Mesenchymal stem cell (in vitro differentiated cells and primary cell): ENCODE measurements at regions not wholly inside any gene's neighbourhood (a gene's known extent, or its start where the extent isn't known, plus 50 kb on each side); places are given as distances from the start of the nearest gene placed in this dataset.
"Not testable (repeated sequence)": the region's sequence is repeated elsewhere in the genome, so short reads cannot be mapped to it uniquely, and the experiment has no call there.

Source experiments
- DNase-seq: peaks from one replicate; pipeline ENCODE4 v3.0.0-alpha.2; 2013
- H2AFZ ChIP-seq: one replicate; pipeline ENCODE4 v1.6.1; 2013; ENCODE audit warnings: low read depth, mild to moderate bottlenecking, control low read depth, inconsistent platforms, low read length, moderate library complexity
- H2AK5ac ChIP-seq: 2 replicates; pipeline ENCODE4 v1.6.1; 2013; ENCODE audit warnings: low read length, moderate library complexity, mild to moderate bottlenecking, inconsistent platforms; ENCODE audit not compliant: severe bottlenecking
- H2BK120ac ChIP-seq: one replicate; pipeline ENCODE4 v1.6.1; 2013; ENCODE audit warnings: low read depth, mild to moderate bottlenecking, inconsistent platforms, low read length, moderate library complexity
- H2BK12ac ChIP-seq, 2 experiments: one replicate each; pipeline ENCODE4 v1.6.1; 2013; ENCODE audit warnings: inconsistent platforms in 2 of 2, low read length in 2 of 2, mild to moderate bottlenecking in 2 of 2, moderate library complexity in 2 of 2, control low read depth in 1 of 2
- H2BK15ac ChIP-seq: one replicate; pipeline ENCODE4 v1.6.1; 2013; ENCODE audit warnings: mild to moderate bottlenecking, low read depth, inconsistent platforms; ENCODE audit not compliant: poor library complexity, severe bottlenecking
- H2BK5ac ChIP-seq: 2 replicates; pipeline ENCODE4 v1.6.1; 2013; ENCODE audit warnings: low read depth, mild to moderate bottlenecking, low read length, control low read depth, inconsistent platforms; ENCODE audit not compliant: poor library complexity, severe bottlenecking
- H3K14ac ChIP-seq, 2 experiments: one replicate each; pipeline ENCODE4 v1.6.1; 2013; ENCODE audit warnings: inconsistent platforms in 2 of 2, low read length in 2 of 2, control low read depth in 1 of 2, mild to moderate bottlenecking in 1 of 2, moderate library complexity in 1 of 2
- H3K18ac ChIP-seq, 2 experiments: one replicate each; pipeline ENCODE4 v1.6.1; 2013; ENCODE audit warnings: inconsistent platforms in 2 of 2, low read length in 2 of 2, control low read depth in 1 of 2, low read depth in 1 of 2, mild to moderate bottlenecking in 1 of 2
- H3K23ac ChIP-seq, 2 experiments: one replicate each; pipeline ENCODE4 v1.6.1; 2013; ENCODE audit warnings: inconsistent platforms in 2 of 2, low read length in 2 of 2, mild to moderate bottlenecking in 2 of 2, moderate library complexity in 2 of 2, control low read depth in 1 of 2
- H3K27ac ChIP-seq: 2 replicates; pipeline ENCODE4 v1.5.1; 2013; ENCODE audit warnings: mild to moderate bottlenecking, moderate library complexity, low read length, control low read depth, inconsistent platforms; ENCODE audit not compliant: poor library complexity, severe bottlenecking
- H3K27me3 ChIP-seq, 2 experiments: 2 replicates each; pipeline versions ENCODE4 v1.6.1 to v1.7.0; 2013; ENCODE audit warnings: low read length in 2 of 2, mild to moderate bottlenecking in 2 of 2, moderate library complexity in 2 of 2, control low read depth in 1 of 2, inconsistent platforms in 1 of 2; ENCODE audit not compliant: control insufficient read depth in 1 of 2, insufficient read depth in 1 of 2
- H3K36me3 ChIP-seq, 2 experiments: 2 replicates each; pipeline versions ENCODE4 v1.6.1 to v1.7.0; 2013; ENCODE audit warnings: low read length in 2 of 2, control low read depth in 1 of 2, inconsistent platforms in 1 of 2, low read depth in 1 of 2, mild to moderate bottlenecking in 1 of 2; ENCODE audit not compliant: insufficient read depth in 2 of 2, control insufficient read depth in 1 of 2
- H3K4ac ChIP-seq, 2 experiments: one replicate each; pipeline ENCODE4 v1.6.1; 2013; ENCODE audit warnings: inconsistent platforms in 2 of 2, low read length in 2 of 2, mild to moderate bottlenecking in 2 of 2, moderate library complexity in 2 of 2, control low read depth in 1 of 2, low read depth in 1 of 2
- H3K4me1 ChIP-seq: 2 replicates; pipeline ENCODE4 v1.6.1; 2013; ENCODE audit warnings: low read depth, low read length, control low read depth; ENCODE audit not compliant: control insufficient read depth, insufficient read depth
- H3K4me2 ChIP-seq: 2 replicates; pipeline ENCODE4 v1.6.1; 2013; ENCODE audit warnings: low read length, mild to moderate bottlenecking, inconsistent platforms; ENCODE audit not compliant: poor library complexity, severe bottlenecking
- H3K4me3 ChIP-seq, 2 experiments: 2 replicates each; pipeline versions ENCODE4 v1.5.1 to v1.7.0; 2013; ENCODE audit warnings: low read length in 2 of 2, mild to moderate bottlenecking in 2 of 2, control low read depth in 1 of 2, low read depth in 1 of 2; ENCODE audit not compliant: insufficient read depth in 1 of 2
- H3K79me1 ChIP-seq: replicated peaks from 2 replicates; pipeline ENCODE4 v1.6.1; 2013; ENCODE audit warnings: mild to moderate bottlenecking, control low read depth, low read length, inconsistent platforms; ENCODE audit not compliant: poor library complexity, severe bottlenecking
- H3K9ac ChIP-seq: 2 replicates; pipeline ENCODE4 v1.7.0; 2013; ENCODE audit warnings: mild to moderate bottlenecking, low read length, moderate library complexity
- H3K9me3 ChIP-seq: 2 replicates; pipeline ENCODE4 v1.7.0; 2013; ENCODE audit warnings: mild to moderate bottlenecking, low read length; ENCODE audit not compliant: control insufficient read depth
- H4K8ac ChIP-seq: one replicate; pipeline ENCODE4 v1.6.1; 2013; ENCODE audit warnings: inconsistent platforms, mild to moderate bottlenecking, low read length, moderate library complexity
- H4K91ac ChIP-seq: one replicate; pipeline ENCODE4 v1.6.1; 2013; ENCODE audit warnings: mild to moderate bottlenecking, low read length, inconsistent platforms
- WGBS: methylation state at CpG from one replicate; pipeline ENCODE4 v1.1.7; 2013; ENCODE audit warnings: mixed read lengths; 5-methylcytosine and 5-hydroxymethylcytosine counted together

DNA sequence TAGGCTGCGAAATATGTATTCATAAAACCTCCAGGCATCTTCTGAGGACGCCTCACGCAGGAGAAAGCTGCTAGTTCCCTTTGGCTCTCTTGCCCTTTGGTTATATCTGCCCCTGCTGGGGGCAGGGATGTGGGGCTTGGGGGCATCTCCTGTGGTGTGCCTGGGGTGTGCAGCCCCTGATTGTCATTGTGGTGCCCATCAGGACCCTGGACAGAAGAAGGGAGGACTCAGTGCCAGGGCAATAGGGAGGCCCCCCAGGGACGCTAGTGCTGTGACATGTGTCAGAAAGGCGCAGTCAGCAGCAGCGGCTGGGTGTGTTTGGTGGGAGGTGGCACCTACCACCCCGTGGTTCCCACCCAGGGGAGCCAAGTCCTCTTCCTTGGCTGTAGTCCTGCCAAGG lies 102.5 kb upstream of the PZP start:
- not testable (repeated sequence) for H3K4me1 ChIP-seq, H3K14ac ChIP-seq, H3K27me3 ChIP-seq, H2BK12ac ChIP-seq, H2BK5ac ChIP-seq, H4K91ac ChIP-seq, H2BK15ac ChIP-seq, H3K4me3 ChIP-seq, H2AK5ac ChIP-seq, H3K9ac ChIP-seq, H3K18ac ChIP-seq, H3K23ac ChIP-seq, H3K79me1 ChIP-seq, H4K8ac ChIP-seq, H3K36me3 ChIP-seq, H3K9me3 ChIP-seq, H3K4ac ChIP-seq, H3K4me2 ChIP-seq, H2BK120ac ChIP-seq, DNase-seq, H2AFZ ChIP-seq, H3K27ac ChIP-seq
- WGBS, result 97% methylated on average over 3 of the region's 7 CpGs

- not testable (repeated sequence) for H4K91ac ChIP-seq, H3K9ac ChIP-seq, H3K4me1 ChIP-seq, H3K36me3 ChIP-seq, H3K4ac ChIP-seq, H3K9me3 ChIP-seq, H2BK5ac ChIP-seq, H3K23ac ChIP-seq, H3K14ac ChIP-seq, H3K27ac ChIP-seq, H4K8ac ChIP-seq, H3K79me1 ChIP-seq, DNase-seq, H2AFZ ChIP-seq, H2BK120ac ChIP-seq, H3K4me3 ChIP-seq, H2BK15ac ChIP-seq, H3K27me3 ChIP-seq, H2AK5ac ChIP-seq, H2BK12ac ChIP-seq, H3K18ac ChIP-seq, H3K4me2 ChIP-seq
- 100% methylated on average over 1 of the region's 12 CpGs for WGBS
Observed at GRCh38 chr12:9309749-9310148, 101.6 kb upstream of the PZP start.

GRCh38 chr12:9308745-9309144 lies 100.5 kb upstream of the PZP start:
- H3K79me1 ChIP-seq, H3K4me2 ChIP-seq, H2BK15ac ChIP-seq, H3K9ac ChIP-seq, DNase-seq, H3K36me3 ChIP-seq, H3K27me3 ChIP-seq, H3K4me1 ChIP-seq, H2BK5ac ChIP-seq, H3K9me3 ChIP-seq, H2AK5ac ChIP-seq, H3K18ac ChIP-seq, H3K4me3 ChIP-seq, H3K4ac ChIP-seq, H4K91ac ChIP-seq, H3K14ac ChIP-seq, H2BK120ac ChIP-seq, H4K8ac ChIP-seq, H3K23ac ChIP-seq, H2AFZ ChIP-seq, H2BK12ac ChIP-seq, H3K27ac ChIP-seq: not testable (repeated sequence)
- no CpG with 5 or more reads among the region's 2 CpGs for WGBS

DNA sequence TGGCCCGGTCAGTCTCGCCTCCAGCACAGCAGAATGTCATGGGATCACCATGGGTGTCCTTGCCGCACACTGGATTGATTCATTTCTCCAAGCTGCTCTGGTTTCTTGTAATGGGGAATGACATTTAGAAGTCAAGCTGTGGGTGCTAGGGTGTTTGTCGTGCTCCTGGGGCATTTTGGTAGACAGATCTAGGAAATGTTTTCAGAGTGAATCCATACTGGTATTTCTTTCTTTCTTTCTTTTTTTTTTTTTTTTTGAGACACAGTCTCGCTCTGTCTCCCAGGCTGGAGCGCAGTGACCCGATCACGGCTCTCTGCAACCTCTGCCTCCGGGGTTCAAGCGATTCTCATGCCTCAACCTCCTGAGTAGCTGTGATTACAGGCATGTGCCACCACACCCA lies 100.0 kb upstream of the PZP start:
- H4K91ac ChIP-seq, result not testable (repeated sequence)

More for the DNA sequence above, 100.0 kb upstream of the PZP start:
- not testable (repeated sequence) for H3K36me3 ChIP-seq, H3K27me3 ChIP-seq, H3K4me1 ChIP-seq, H2BK12ac ChIP-seq, H3K9ac ChIP-seq, H4K8ac ChIP-seq, H2BK120ac ChIP-seq, DNase-seq, H3K18ac ChIP-seq, H3K79me1 ChIP-seq, H2AFZ ChIP-seq, H3K14ac ChIP-seq, H2AK5ac ChIP-seq, H3K23ac ChIP-seq, H3K4me2 ChIP-seq, H3K27ac ChIP-seq, H3K4me3 ChIP-seq, H3K9me3 ChIP-seq, H2BK15ac ChIP-seq, H3K4ac ChIP-seq, H2BK5ac ChIP-seq
- WGBS, result 100% methylated on average over 2 of the region's 10 CpGs
